B cell (primary cell): ENCODE measurements at regions not wholly inside any gene's neighbourhood (a gene's known extent, or its start where the extent isn't known, plus 50 kb on each side); places are given as distances from the start of the nearest gene placed in this dataset.

Experiments
- ATAC-seq: fragments of 200-7000 bp; cut with Tn5 transposase; one replicate; pipeline ENCODE4 v1.10.0; 2021; ENCODE audit warnings: low read depth, mild to moderate bottlenecking, moderate number of reproducible peaks, moderate library complexity
- CTCF ChIA-PET: fragments of 350-600 bp; sonication (Branson Sonifier 250); formaldehyde crosslinking; loops from one replicate; lab custom pipeline; 2021; ENCODE audit warnings: antibody characterized with exemption, inconsistent platforms; lab: Charles Lee
- POLR2A ChIA-PET: fragments of 350-600 bp; sonication (Branson Sonifier 250); formaldehyde crosslinking; loops from one replicate; lab custom pipeline; 2021; ENCODE audit warnings: antibody characterized with exemption; lab: Charles Lee
- DNase-seq: peaks from one replicate; pipeline ENCODE4 v3.0.0; 2013
- H2AFZ ChIP-seq: 2 replicates; pipeline ENCODE4 v1.6.1; 2012; ENCODE audit warnings: mild to moderate bottlenecking, low read depth, low read length; ENCODE audit not compliant: insufficient read depth, poor library complexity, severe bottlenecking
- H3K27ac ChIP-seq, 2 donors: 1 replicate in 1 of 2; 2 replicates in 1 of 2; pipeline ENCODE4 v1.5.1; 2012 to 2013; ENCODE audit warnings: low read length in 2 of 2, mild to moderate bottlenecking in 2 of 2, moderate library complexity in 1 of 2
- H3K27me3 ChIP-seq, 4 experiments: fragments of 200-600 bp in 1 of 4; sonication (generic) in 1 of 4; replicated peaks in 1 of 4; 1 replicate in 2 of 4; 2 replicates in 2 of 4; pipeline versions ENCODE4 v1.6.1 to v1.7.0; 2013 to 2016; ENCODE audit warnings: low read length in 3 of 4, mild to moderate bottlenecking in 2 of 4, mixed read lengths in 1 of 4, moderate library complexity in 1 of 4; ENCODE audit not compliant: insufficient read depth in 4 of 4, control insufficient read depth in 3 of 4; ENCODE audit errors: control extremely low read depth in 1 of 4
- H3K36me3 ChIP-seq, 2 experiments: replicated peaks in 1 of 2; 1 replicate in 1 of 2; 2 replicates in 1 of 2; pipeline versions ENCODE4 v1.6.1 to v1.7.1; 2013; ENCODE audit warnings: low read length in 1 of 2; ENCODE audit not compliant: insufficient read depth in 2 of 2, control insufficient read depth in 1 of 2; ENCODE audit errors: control extremely low read depth in 1 of 2, extremely low read depth in 1 of 2
- H3K4me1 ChIP-seq, 2 donors: fragments of 200-600 bp in 1 of 2; sonication (generic) in 1 of 2; 1 replicate in 1 of 2; 2 replicates in 1 of 2; pipeline versions ENCODE4 v1.5.1 to v1.6.1; 2013 to 2017; ENCODE audit warnings: low read length in 2 of 2; ENCODE audit not compliant: control insufficient read depth in 2 of 2, insufficient read depth in 2 of 2
- H3K4me2 ChIP-seq: replicated peaks from 2 replicates; pipeline ENCODE3; 2012; ENCODE audit warnings: mild to moderate bottlenecking, low read depth, low read length; ENCODE audit not compliant: poor library complexity, severe bottlenecking
- H3K4me3 ChIP-seq, 5 experiments: fragments of 200-600 bp in 1 of 5; sonication (generic) in 1 of 5; 1 replicate in 3 of 5; 2 replicates in 2 of 5; pipeline versions ENCODE4 v1.5.1 to v1.7.0; 2011 to 2016; ENCODE audit warnings: low read length in 4 of 5, mild to moderate bottlenecking in 4 of 5, low read depth in 2 of 5, control low read depth in 1 of 5, moderate library complexity in 1 of 5; ENCODE audit not compliant: insufficient read depth in 1 of 5; ENCODE audit errors: control extremely low read depth in 1 of 5, extremely low read depth in 1 of 5
- H3K79me2 ChIP-seq: fragments of 200-600 bp; sonication (generic); one replicate; pipeline ENCODE4 v1.6.0; 2016; ENCODE audit warnings: low read length; ENCODE audit not compliant: control insufficient read depth, insufficient read depth
- H3K9ac ChIP-seq: fragments of 200-600 bp; sonication (generic); 2 replicates; pipeline ENCODE4 v1.6.1; 2017; ENCODE audit warnings: mild to moderate bottlenecking, low read length, moderate library complexity
- H3K9me3 ChIP-seq, 3 donors: one replicate each; pipeline versions ENCODE4 v1.6.1 to v1.7.1; 2013; ENCODE audit warnings: low read length in 2 of 3; ENCODE audit not compliant: control insufficient read depth in 2 of 3, insufficient read depth in 1 of 3; ENCODE audit errors: control extremely low read depth in 1 of 3
- H4K20me1 ChIP-seq: 2 replicates; pipeline ENCODE4 v1.6.0; 2012; ENCODE audit warnings: mild to moderate bottlenecking, low read length; ENCODE audit not compliant: insufficient read depth, control insufficient read depth, poor library complexity, severe bottlenecking
- H3K27ac Mint-ChIP-seq: one replicate; pipeline ENCODE4 v1.8.0; 2021; ENCODE audit warnings: mixed read lengths
- H3K27me3 Mint-ChIP-seq: one replicate; pipeline ENCODE4 v1.8.0; 2021; ENCODE audit warnings: mixed read lengths
- H3K4me1 Mint-ChIP-seq: one replicate; pipeline ENCODE4 v1.8.0; 2021; ENCODE audit warnings: mixed read lengths
- H3K4me3 Mint-ChIP-seq: one replicate; pipeline ENCODE4 v1.8.0; 2021; ENCODE audit warnings: mixed read lengths
- H3K9me3 Mint-ChIP-seq: one replicate; pipeline ENCODE4 v1.8.0; 2022; ENCODE audit warnings: mixed read lengths; ENCODE audit not compliant: insufficient read depth
- EZH2 ChIP-seq: IDR thresholded peaks from 2 replicates; pipeline ENCODE4 v1.6.1; 2012; ENCODE audit warnings: borderline replicate concordance, low read depth, mild to moderate bottlenecking, moderate library complexity, low read length; ENCODE audit not compliant: insufficient read depth, poor library complexity, severe bottlenecking
- WGBS: methylation state at CpG from one replicate; pipeline ENCODE4 v1.1.5; 2013; ENCODE audit warnings: missing lambda C conversion rate; ENCODE audit not compliant: insufficient coverage; 5-methylcytosine and 5-hydroxymethylcytosine counted together
- intact Hi-C: fragments of 100-400 bp; cut with micrococcal nuclease; formaldehyde crosslinking; loops from one replicate; pipeline ENCODE4 v1.10.0; 2022
- TF ChIP-seq, protein P1 (sequence below): fragments of 200-600 bp; IDR thresholded peaks from one replicate; pipeline ENCODE4 v1.8.0; 2022; ENCODE audit warnings: antibody characterized with exemption, mild to moderate bottlenecking

DNA sequence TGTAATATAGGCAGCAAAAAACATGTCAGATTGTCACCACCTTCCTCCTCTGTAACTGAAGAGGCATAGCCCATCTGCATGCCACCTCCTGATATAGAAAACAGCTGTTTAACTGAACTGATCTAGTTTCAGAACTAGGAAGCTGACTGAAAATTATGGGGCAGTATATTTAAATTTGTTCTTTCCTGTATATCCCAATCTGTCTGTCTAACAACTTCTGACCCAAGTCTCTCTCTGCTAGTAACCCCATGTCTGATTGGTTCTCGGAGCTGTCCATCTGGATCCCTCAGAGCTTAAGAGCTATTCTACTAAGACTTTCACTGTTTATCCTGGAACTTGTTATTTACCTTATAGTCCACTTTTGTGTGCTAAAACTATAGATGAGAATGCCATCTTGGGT lies 68.2 kb upstream of the SLC35G4 start:
- H2AFZ ChIP-seq, result no peak overlapping the region
- POLR2A ChIA-PET, result no interaction called here
- H3K4me1 ChIP-seq, result no peaks in the 10 kb centered on the region
- no peaks in the 10 kb centered on the region for H3K27me3 ChIP-seq
- Mint-ChIP-seq H3K27me3 (no peaks in the 10 kb centered on the region), H3K4me3 (no peak overlapping the region), H3K9me3 (peaks cover 3% of the 10 kb centered on the region), H3K27ac (no peak overlapping the region), H3K4me1 (no peaks in the 10 kb centered on the region)
- peaks cover 1 to 21% (median 2%) of the 10 kb centered on the region in 3 donors for H3K9me3 ChIP-seq
- no peak overlapping the region for H3K27ac ChIP-seq
- WGBS, result no CpG with 5 or more reads among the region's 1 CpG
- H3K4me3 ChIP-seq, result no peak overlapping the region
- H3K4me2 ChIP-seq, result no peak overlapping the region
- ATAC-seq, result no peak
- no peaks in the 10 kb centered on the region for H3K36me3 ChIP-seq
- TF ChIP-seq EZH2, result no peak
- TF ChIP-seq, protein P1, sequence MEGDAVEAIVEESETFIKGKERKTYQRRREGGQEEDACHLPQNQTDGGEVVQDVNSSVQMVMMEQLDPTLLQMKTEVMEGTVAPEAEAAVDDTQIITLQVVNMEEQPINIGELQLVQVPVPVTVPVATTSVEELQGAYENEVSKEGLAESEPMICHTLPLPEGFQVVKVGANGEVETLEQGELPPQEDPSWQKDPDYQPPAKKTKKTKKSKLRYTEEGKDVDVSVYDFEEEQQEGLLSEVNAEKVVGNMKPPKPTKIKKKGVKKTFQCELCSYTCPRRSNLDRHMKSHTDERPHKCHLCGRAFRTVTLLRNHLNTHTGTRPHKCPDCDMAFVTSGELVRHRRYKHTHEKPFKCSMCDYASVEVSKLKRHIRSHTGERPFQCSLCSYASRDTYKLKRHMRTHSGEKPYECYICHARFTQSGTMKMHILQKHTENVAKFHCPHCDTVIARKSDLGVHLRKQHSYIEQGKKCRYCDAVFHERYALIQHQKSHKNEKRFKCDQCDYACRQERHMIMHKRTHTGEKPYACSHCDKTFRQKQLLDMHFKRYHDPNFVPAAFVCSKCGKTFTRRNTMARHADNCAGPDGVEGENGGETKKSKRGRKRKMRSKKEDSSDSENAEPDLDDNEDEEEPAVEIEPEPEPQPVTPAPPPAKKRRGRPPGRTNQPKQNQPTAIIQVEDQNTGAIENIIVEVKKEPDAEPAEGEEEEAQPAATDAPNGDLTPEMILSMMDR, result no peak
- no peaks in the 10 kb centered on the region for H4K20me1 ChIP-seq
- H3K9ac ChIP-seq, result no peak overlapping the region
- intact Hi-C loops, result no loop called here
- H3K79me2 ChIP-seq, result no peaks in the 10 kb centered on the region
- CTCF ChIA-PET, result interaction anchor here (1.0 to 1.4 kb wide), 3 partner anchors 9 to 14 kb away, joined by 3 to 5 read pairs (median 4); no protein-coding TSS in a partner anchor
- DNase-seq, result no peak

DNA sequence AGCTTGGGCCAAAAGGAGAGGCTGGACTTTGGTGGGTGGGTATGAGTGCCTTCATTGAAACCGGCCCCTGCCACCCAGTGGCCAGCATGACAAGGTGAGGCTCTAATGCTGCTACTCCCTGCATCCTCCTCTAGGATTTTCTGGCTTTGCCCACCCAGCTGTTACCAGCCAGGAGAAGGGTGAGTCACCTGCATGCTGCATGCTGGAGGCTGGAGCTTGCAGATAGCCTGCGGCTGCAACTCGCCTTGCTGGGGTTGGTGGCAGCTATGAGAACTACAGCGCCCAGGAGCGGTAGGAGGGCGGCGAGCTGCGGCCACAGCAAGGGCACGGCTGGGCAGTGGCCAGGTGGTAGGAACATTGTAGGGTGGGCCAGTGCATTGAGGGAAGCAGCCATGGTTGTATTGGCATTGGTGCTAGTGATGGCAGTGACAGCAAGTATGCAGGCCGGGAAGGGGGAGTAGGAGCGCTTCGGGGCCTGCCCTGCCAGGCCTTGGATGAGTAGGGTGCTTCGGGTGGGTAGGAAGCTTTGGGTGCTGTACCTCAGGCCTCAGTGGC lies 75.4 kb upstream of the SLC35G4 start:
- ChIA-PET CTCF (no interaction called here), POLR2A (no interaction called here)
- Histone ChIP-seq H3K4me1 (no peaks in the 10 kb centered on the region), H3K4me2 (no peak overlapping the region), H3K27me3 (no peaks in the 10 kb centered on the region), H4K20me1 (no peaks in the 10 kb centered on the region), H3K36me3 (no peaks in the 10 kb centered on the region), H2AFZ (no peak overlapping the region), H3K9me3 (peaks cover 0 to 16% (median 0%) of the 10 kb centered on the region in 3 donors), H3K9ac (no peak overlapping the region), H3K27ac (no peak overlapping the region), H3K79me2 (no peaks in the 10 kb centered on the region), H3K4me3 (no peak overlapping the region)
- Mint-ChIP-seq H3K9me3 (no peaks in the 10 kb centered on the region), H3K27ac (no peak overlapping the region), H3K4me3 (no peak overlapping the region), H3K4me1 (no peaks in the 10 kb centered on the region), H3K27me3 (no peaks in the 10 kb centered on the region)
- intact Hi-C loops, result no loop called here
- WGBS, result 96% methylated on average over 13 of the region's 13 CpGs
- ATAC-seq, result no peak
- TF ChIP-seq, protein P1, result no peak
- no peak for TF ChIP-seq EZH2
- DNase-seq, result no peak
